OCI-LY3 (cell line): ENCODE measurements at regions not wholly inside any gene's neighbourhood (a gene's known extent, or its start where the extent isn't known, plus 50 kb on each side); places are given as distances from the start of the nearest gene placed in this dataset.

ENCODE experiments used
- H2AFZ ChIP-seq: fragments of 200-600, 300-600 bp; shearing (Covaris generic); 2 replicates; pipeline ENCODE4 v1.6.0; 2014; ENCODE audit warnings: antibody characterized with exemption, low read depth, low read length
- H3K27ac ChIP-seq: fragments of 200-600, 300-600 bp; sonication (generic); 2 replicates; pipeline ENCODE4 v1.5.1; 2014; ENCODE audit warnings: mild to moderate bottlenecking, low read length, moderate library complexity, mixed read lengths
- H3K27me3 ChIP-seq: fragments of 200-600, 300-600 bp; sonication (generic); 2 replicates; pipeline ENCODE4 v1.6.1; 2014; ENCODE audit warnings: low read depth, low read length, mixed read lengths
- H3K36me3 ChIP-seq: fragments of 200-600, 300-600 bp; sonication (generic); replicated peaks from 2 replicates; pipeline ENCODE3; 2014; ENCODE audit warnings: low read depth, low read length, mixed read lengths
- H3K4me1 ChIP-seq: fragments of 300-600, 200-600 bp; sonication (generic); 2 replicates; pipeline ENCODE4 v1.6.1; 2014; ENCODE audit warnings: low read length, mixed read lengths
- H3K4me2 ChIP-seq: fragments of 200-600, 300-600 bp; sonication (generic); 2 replicates; pipeline ENCODE4 v1.6.1; 2014; ENCODE audit warnings: low read length, mixed read lengths
- H3K4me3 ChIP-seq: fragments of 300-600, 200-600 bp; sonication (generic); 2 replicates; pipeline ENCODE4 v1.5.1; 2014; ENCODE audit warnings: antibody characterized with exemption, mild to moderate bottlenecking, low read length, moderate library complexity
- H3K79me2 ChIP-seq: fragments of 300-600, 200-600 bp; shearing (Covaris generic); 2 replicates; pipeline ENCODE4 v1.6.1; 2014; ENCODE audit warnings: mild to moderate bottlenecking, low read length, mixed read lengths
- H3K9ac ChIP-seq: fragments of 300-600, 200-600 bp; shearing (Covaris generic); 2 replicates; pipeline ENCODE4 v1.6.0; 2014; ENCODE audit warnings: mild to moderate bottlenecking, low read length, moderate library complexity
- H3K9me3 ChIP-seq: fragments of 200-600, 300-600 bp; shearing (Covaris generic); 2 replicates; pipeline ENCODE4 v1.6.1; 2014; ENCODE audit warnings: low read length, mixed read lengths; ENCODE audit not compliant: insufficient read depth
- H4K20me1 ChIP-seq: fragments of 200-600, 300-600 bp; sonication (generic); 2 replicates; pipeline ENCODE4 v1.6.1; 2016; ENCODE audit warnings: low read length, mixed read lengths; ENCODE audit not compliant: insufficient read depth
- EZH2phosphoT487 ChIP-seq: fragments of 200-600 bp; shearing (Covaris generic); IDR thresholded peaks from 2 replicates; pipeline ENCODE4 v1.6.1; 2018; ENCODE audit warnings: antibody characterized with exemption, mixed run types, low read depth
- TF ChIP-seq, protein P1 (sequence below): fragments of 200-600, 300-600 bp; sonication (generic); IDR thresholded peaks from 2 replicates; pipeline ENCODE4 v1.5.1; 2014; ENCODE audit warnings: antibody characterized with exemption, low read length, low read depth

- H3K4me2 ChIP-seq, result no peak overlapping the region
- H3K9me3 ChIP-seq, result no peaks in the 10 kb centered on the region
- no peak overlapping the region for H3K4me3 ChIP-seq
- TF ChIP-seq EZH2phosphoT487, result no peak
- TF ChIP-seq, protein P1, sequence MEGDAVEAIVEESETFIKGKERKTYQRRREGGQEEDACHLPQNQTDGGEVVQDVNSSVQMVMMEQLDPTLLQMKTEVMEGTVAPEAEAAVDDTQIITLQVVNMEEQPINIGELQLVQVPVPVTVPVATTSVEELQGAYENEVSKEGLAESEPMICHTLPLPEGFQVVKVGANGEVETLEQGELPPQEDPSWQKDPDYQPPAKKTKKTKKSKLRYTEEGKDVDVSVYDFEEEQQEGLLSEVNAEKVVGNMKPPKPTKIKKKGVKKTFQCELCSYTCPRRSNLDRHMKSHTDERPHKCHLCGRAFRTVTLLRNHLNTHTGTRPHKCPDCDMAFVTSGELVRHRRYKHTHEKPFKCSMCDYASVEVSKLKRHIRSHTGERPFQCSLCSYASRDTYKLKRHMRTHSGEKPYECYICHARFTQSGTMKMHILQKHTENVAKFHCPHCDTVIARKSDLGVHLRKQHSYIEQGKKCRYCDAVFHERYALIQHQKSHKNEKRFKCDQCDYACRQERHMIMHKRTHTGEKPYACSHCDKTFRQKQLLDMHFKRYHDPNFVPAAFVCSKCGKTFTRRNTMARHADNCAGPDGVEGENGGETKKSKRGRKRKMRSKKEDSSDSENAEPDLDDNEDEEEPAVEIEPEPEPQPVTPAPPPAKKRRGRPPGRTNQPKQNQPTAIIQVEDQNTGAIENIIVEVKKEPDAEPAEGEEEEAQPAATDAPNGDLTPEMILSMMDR, result peak; percentile 24; the same call in 1 of the 2 replicates
- H3K27me3 ChIP-seq, result no peaks in the 10 kb centered on the region
- no peak overlapping the region for H3K9ac ChIP-seq
- no peak overlapping the region for H3K27ac ChIP-seq
- H3K36me3 ChIP-seq, result no peaks in the 10 kb centered on the region
- H2AFZ ChIP-seq, result no peak overlapping the region
- H3K4me1 ChIP-seq, result no peaks in the 10 kb centered on the region
- H3K79me2 ChIP-seq, result no peaks in the 10 kb centered on the region
- no peaks in the 10 kb centered on the region for H4K20me1 ChIP-seq
Measured at GRCh38 chr18:60826346-60826745, 453.8 kb upstream of the MC4R start.

DNA sequence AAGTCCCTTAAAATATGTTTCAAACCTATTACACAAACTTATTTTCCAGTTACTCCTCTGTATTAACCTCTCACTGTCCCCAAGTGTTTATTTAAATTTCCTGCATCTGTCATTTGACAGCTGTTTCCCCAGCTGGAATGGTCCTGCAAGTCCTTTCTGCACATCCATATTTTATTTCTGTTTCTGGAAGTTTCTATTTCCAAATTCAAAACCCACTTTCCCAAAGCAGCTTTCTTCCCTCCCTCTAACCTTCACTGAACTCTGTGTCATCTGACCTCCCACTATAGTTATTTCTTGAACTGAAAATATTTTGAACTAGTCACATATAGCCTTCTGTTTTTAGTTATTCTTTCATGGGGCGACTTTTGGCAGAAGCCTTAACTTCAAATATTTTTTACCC lies 459.4 kb upstream of the MC4R start:
- TF ChIP-seq, protein P1, result no peak
- no peak overlapping the region for H3K27ac ChIP-seq
- no peak overlapping the region for H3K9ac ChIP-seq
- H2AFZ ChIP-seq, result no peak overlapping the region
- no peak overlapping the region for H3K4me3 ChIP-seq
- no peaks in the 10 kb centered on the region for H3K9me3 ChIP-seq
- no peaks in the 10 kb centered on the region for H3K79me2 ChIP-seq
- H3K27me3 ChIP-seq, result no peaks in the 10 kb centered on the region
- H3K4me2 ChIP-seq, result no peak overlapping the region
- no peaks in the 10 kb centered on the region for H4K20me1 ChIP-seq
- H3K36me3 ChIP-seq, result no peaks in the 10 kb centered on the region
- no peaks in the 10 kb centered on the region for H3K4me1 ChIP-seq

GRCh38 chr18:60838677-60839076 lies 466.1 kb upstream of the MC4R start:
- H3K4me3 ChIP-seq, result no peak overlapping the region
- no peak overlapping the region for H3K9ac ChIP-seq
- H3K4me2 ChIP-seq, result no peak overlapping the region

DNA sequence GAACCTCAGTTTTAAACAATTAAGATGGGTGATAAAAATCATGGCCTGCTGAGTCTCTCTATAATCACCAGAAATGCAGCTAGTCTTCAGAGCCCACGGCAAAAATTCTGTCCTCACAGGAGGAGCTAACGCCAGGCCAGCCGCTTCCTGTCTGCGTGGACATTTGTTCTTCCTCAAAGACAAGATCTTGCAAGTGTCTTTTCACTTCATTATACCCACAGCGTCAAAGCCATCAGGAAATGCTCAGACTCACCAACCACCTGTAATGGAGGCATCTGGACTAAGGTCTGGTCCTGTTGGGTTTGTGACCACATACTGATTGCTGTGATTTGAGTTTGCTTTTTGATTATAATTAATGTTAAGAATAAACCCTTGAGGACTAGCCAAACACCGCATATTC lies 473.8 kb upstream of the MC4R start:
- Histone ChIP-seq H3K4me3 (no peak overlapping the region), H3K4me2 (no peak overlapping the region), H3K36me3 (no peaks in the 10 kb centered on the region), H3K27ac (no peak overlapping the region), H3K27me3 (no peaks in the 10 kb centered on the region), H3K4me1 (no peaks in the 10 kb centered on the region), H3K9me3 (no peaks in the 10 kb centered on the region), H3K9ac (no peak overlapping the region), H2AFZ (no peak overlapping the region), H4K20me1 (no peaks in the 10 kb centered on the region), H3K79me2 (no peaks in the 10 kb centered on the region)
- TF ChIP-seq, protein P1, result no peak
- no peak for TF ChIP-seq EZH2phosphoT487

More at GRCh38 chr18:60838677-60839076, 466.1 kb upstream of the MC4R start:
- Histone ChIP-seq H3K9me3 (no peaks in the 10 kb centered on the region), H2AFZ (no peak overlapping the region), H3K36me3 (no peaks in the 10 kb centered on the region), H3K79me2 (no peaks in the 10 kb centered on the region), H4K20me1 (no peaks in the 10 kb centered on the region), H3K4me1 (no peaks in the 10 kb centered on the region), H3K27me3 (no peaks in the 10 kb centered on the region), H3K27ac (no peak overlapping the region)
- TF ChIP-seq EZH2phosphoT487, result no peak
- TF ChIP-seq, protein P1, result no peak
